Neural cell (in vitro differentiated cells): ENCODE measurements at regions not wholly inside any gene's neighbourhood (a gene's known extent, or its start where the extent isn't known, plus 50 kb on each side); places are given as distances from the start of the nearest gene placed in this dataset.

Experiments
- H2AFZ ChIP-seq: fragments of 200-600, 300-800 bp; sonication (generic), shearing (Covaris generic); 2 replicates; pipeline ENCODE4 v1.6.0; 2014; ENCODE audit warnings: low read depth, mild to moderate bottlenecking, antibody characterized with exemption, low read length, moderate library complexity
- H3F3A ChIP-seq: fragments of 200-600 bp; shearing (Covaris generic); 2 replicates; pipeline ENCODE4 v1.6.1; 2016; ENCODE audit warnings: mild to moderate bottlenecking, moderate library complexity, mixed read lengths, antibody characterized with exemption, low read length; ENCODE audit not compliant: insufficient read depth, poor library complexity, severe bottlenecking
- H3K27ac ChIP-seq: fragments of 200-600, 300-800 bp; sonication (generic), shearing (Covaris generic); 2 replicates; pipeline ENCODE4 v1.5.1; 2014; ENCODE audit warnings: mild to moderate bottlenecking, low read length, moderate library complexity
- H3K27me3 ChIP-seq: fragments of 300-800, 200-600 bp; sonication (generic), shearing (Covaris generic); 2 replicates; pipeline ENCODE4 v1.6.0; 2014; ENCODE audit warnings: mild to moderate bottlenecking, low read depth, low read length, moderate library complexity; ENCODE audit not compliant: insufficient read depth
- H3K36me3 ChIP-seq: fragments of 300-800, 200-600 bp; sonication (generic), shearing (Covaris generic); 2 replicates; pipeline ENCODE4 v1.5.1; 2014; ENCODE audit warnings: mild to moderate bottlenecking, antibody characterized with exemption, low read length, moderate library complexity; ENCODE audit not compliant: insufficient read depth
- H3K4me2 ChIP-seq: fragments of 300-800, 200-600 bp; sonication (generic), shearing (Covaris generic); 2 replicates; pipeline ENCODE4 v1.6.0; 2014; ENCODE audit warnings: mild to moderate bottlenecking, low read length
- H3K4me3 ChIP-seq: fragments of 300-800, 200-600 bp; sonication (generic), shearing (Covaris generic); 2 replicates; pipeline ENCODE4 v1.5.1; 2014; ENCODE audit warnings: mild to moderate bottlenecking, low read length, moderate library complexity
- H3K79me2 ChIP-seq: fragments of 200-600 bp; shearing (Covaris generic); replicated peaks from 2 replicates; pipeline ENCODE4 v1.6.0; 2014; ENCODE audit warnings: mild to moderate bottlenecking, low read length, moderate library complexity; ENCODE audit not compliant: insufficient read depth
- H3K9ac ChIP-seq: fragments of 300-800, 200-600 bp; sonication (generic), shearing (Covaris generic); 2 replicates; pipeline ENCODE4 v1.6.1; 2016; ENCODE audit warnings: mild to moderate bottlenecking, low read length, mixed read lengths
- H3K9me2 ChIP-seq: fragments of 200-600 bp; shearing (Covaris generic); 2 replicates; pipeline ENCODE4 v1.6.1; 2016; ENCODE audit warnings: mild to moderate bottlenecking, low read length, mixed read lengths; ENCODE audit not compliant: insufficient read depth
- H3K9me3 ChIP-seq: fragments of 200-600, 300-800 bp; sonication (generic), shearing (Covaris generic); 2 replicates; pipeline ENCODE4 v1.6.1; 2016; ENCODE audit warnings: mild to moderate bottlenecking, mixed run types, low read length, moderate library complexity, mixed read lengths
- H4K20me1 ChIP-seq: fragments of 200-600 bp; shearing (Covaris generic); 2 replicates; pipeline ENCODE4 v1.6.1; 2016; ENCODE audit warnings: mild to moderate bottlenecking, mixed run types; ENCODE audit not compliant: insufficient read depth
- CTCF ChIP-seq: fragments of 450-650 bp; IDR thresholded peaks from 2 replicates; pipeline ENCODE4 v1.5.1; 2014; ENCODE audit warnings: antibody characterized with exemption, mild to moderate bottlenecking, moderate library complexity; ENCODE audit not compliant: poor library complexity, severe bottlenecking
- EP300 ChIP-seq: fragments of 450-650 bp; conservative IDR thresholded peaks from 2 replicates; pipeline ENCODE4 v1.6.1; 2014; ENCODE audit warnings: antibody characterized with exemption, mild to moderate bottlenecking, moderate library complexity; ENCODE audit not compliant: poor library complexity, severe bottlenecking
- EZH2 ChIP-seq: fragments of 200-600, 300-800 bp; shearing (Covaris generic), sonication (generic); IDR thresholded peaks from 2 replicates; pipeline ENCODE4 v1.6.1; 2014; ENCODE audit warnings: antibody characterized with exemption, low read length, borderline replicate concordance, mild to moderate bottlenecking; ENCODE audit not compliant: insufficient read depth, poor library complexity, severe bottlenecking
- POLR2AphosphoS5 ChIP-seq: IDR thresholded peaks from 2 replicates; pipeline ENCODE4 v1.6.1; 2012
- RAD21 ChIP-seq: fragments of 450-650 bp; conservative IDR thresholded peaks from 2 replicates; pipeline ENCODE4 v1.6.1; 2014; ENCODE audit warnings: antibody characterized with exemption, mild to moderate bottlenecking, moderate library complexity
- REST ChIP-seq: IDR thresholded peaks from 2 replicates; pipeline ENCODE4 v1.6.1; 2012; ENCODE audit warnings: borderline replicate concordance
- SMC3 ChIP-seq: fragments of 450-650 bp; conservative IDR thresholded peaks from 2 replicates; pipeline ENCODE4 v1.6.1; 2014; ENCODE audit warnings: antibody characterized with exemption, mild to moderate bottlenecking, moderate library complexity; ENCODE audit not compliant: poor library complexity

- H2AFZ ChIP-seq, result no peak overlapping the region
- H4K20me1 ChIP-seq, result no peaks in the 10 kb centered on the region
- no peak overlapping the region for H3K27ac ChIP-seq
- no peaks in the 10 kb centered on the region for H3K27me3 ChIP-seq
- TF ChIP-seq EP300 (no peak), CTCF (no peak), POLR2AphosphoS5 (no peak)
- H3F3A ChIP-seq, result no peaks in the 10 kb centered on the region
- H3K9me2 ChIP-seq, result no peaks in the 10 kb centered on the region
- H3K4me2 ChIP-seq, result no peak overlapping the region
- H3K9me3 ChIP-seq, result no peaks in the 10 kb centered on the region
- no peak overlapping the region for H3K4me3 ChIP-seq
- no peak overlapping the region for H3K9ac ChIP-seq
- no peaks in the 10 kb centered on the region for H3K79me2 ChIP-seq
- no peaks in the 10 kb centered on the region for H3K36me3 ChIP-seq
Measured at GRCh38 chr1:57983441-57983840, 559.6 kb upstream of the DAB1 start.

- H4K20me1 ChIP-seq, result no peaks in the 10 kb centered on the region
- no peak for TF ChIP-seq POLR2AphosphoS5
- no peak for TF ChIP-seq RAD21
- TF ChIP-seq EZH2, result no peak
- no peak for TF ChIP-seq SMC3
- H3K9ac ChIP-seq, result no peak overlapping the region
- H3F3A ChIP-seq, result no peaks in the 10 kb centered on the region
- no peaks in the 10 kb centered on the region for H3K9me3 ChIP-seq
- no peak overlapping the region for H3K27ac ChIP-seq
- H2AFZ ChIP-seq, result no peak overlapping the region
- H3K4me3 ChIP-seq, result no peak overlapping the region
- H3K27me3 ChIP-seq, result no peaks in the 10 kb centered on the region
- no peaks in the 10 kb centered on the region for H3K9me2 ChIP-seq
- no peak overlapping the region for H3K4me2 ChIP-seq
- no peaks in the 10 kb centered on the region for H3K79me2 ChIP-seq
- H3K36me3 ChIP-seq, result no peaks in the 10 kb centered on the region
Measured at GRCh38 chr1:57982852-57983251, 559.0 kb upstream of the DAB1 start.

- no peak overlapping the region for H3K9ac ChIP-seq
- no peak overlapping the region for H2AFZ ChIP-seq
- no peak overlapping the region for H3K4me3 ChIP-seq
- no peaks in the 10 kb centered on the region for H3K36me3 ChIP-seq
- H3K27ac ChIP-seq, result no peak overlapping the region
- no peak overlapping the region for H3K4me2 ChIP-seq
- no peak for TF ChIP-seq RAD21
- no peak for TF ChIP-seq SMC3
- TF ChIP-seq POLR2AphosphoS5, result no peak
- no peak for TF ChIP-seq EZH2
- TF ChIP-seq REST, result no peak
- H3F3A ChIP-seq, result no peaks in the 10 kb centered on the region
- H3K79me2 ChIP-seq, result no peaks in the 10 kb centered on the region
- H4K20me1 ChIP-seq, result no peaks in the 10 kb centered on the region
- H3K9me2 ChIP-seq, result no peaks in the 10 kb centered on the region
- no peaks in the 10 kb centered on the region for H3K27me3 ChIP-seq
- peaks cover 5% of the 10 kb centered on the region for H3K9me3 ChIP-seq
Measured at GRCh38 chr1:57976216-57976615, 552.4 kb upstream of the DAB1 start.
